Lower lobe of right lung (tissue), 2 donors: ENCODE measurements at regions not wholly inside any gene's neighbourhood (a gene's known extent, or its start where the extent isn't known, plus 50 kb on each side); places are given as distances from the start of the nearest gene placed in this dataset.
"Not testable (repeated sequence)": the region's sequence is repeated elsewhere in the genome, so short reads cannot be mapped to it uniquely, and the experiment has no call there.

Source experiments
- ATAC-seq, 2 donors: fragments of 200-7000 bp; cut with Tn5 transposase; one replicate each; pipeline ENCODE4 v1.9.1; 2020 to 2022; ENCODE audit warnings: mild to moderate bottlenecking in 2 of 2, moderate library complexity in 2 of 2
- DNase-seq: peaks from one replicate; pipeline ENCODE4 v3.0.0-alpha.2; 2020
- H3K27ac ChIP-seq: fragments of 200-600 bp; one replicate; pipeline ENCODE4 v1.8.0; 2022
- H3K27me3 ChIP-seq: fragments of 200-600 bp; one replicate; pipeline ENCODE4 v1.8.0; 2022; ENCODE audit warnings: low read depth
- H3K36me3 ChIP-seq: fragments of 200-600 bp; one replicate; pipeline ENCODE4 v1.8.0; 2022; ENCODE audit warnings: mild to moderate bottlenecking
- H3K4me1 ChIP-seq: fragments of 200-600 bp; one replicate; pipeline ENCODE4 v1.8.0; 2022
- H3K4me3 ChIP-seq: fragments of 200-600 bp; one replicate; pipeline ENCODE4 v1.8.0; 2022; ENCODE audit warnings: mild to moderate bottlenecking
- H3K9me3 ChIP-seq: fragments of 200-600 bp; one replicate; pipeline ENCODE4 v1.8.0; 2022
- intact Hi-C: fragments of 100-400 bp; cut with DNase I; formaldehyde crosslinking; loops from one replicate; pipeline ENCODE4 v1.11.0; 2022
- TF ChIP-seq, protein P1 (sequence below): fragments of 200-600 bp; IDR thresholded peaks from one replicate; pipeline ENCODE4 v1.8.0; 2022; ENCODE audit warnings: antibody characterized with exemption, mild to moderate bottlenecking
- donor health status: DM: no; HTN: yes; CAD: no; lungs with severe emphysema.

- DNase-seq (no peak), ATAC-seq (no peak)
- Histone ChIP-seq H3K4me1 (no peaks in the 10 kb centered on the region), H3K4me3 (no peak overlapping the region), H3K9me3 (no peaks in the 10 kb centered on the region), H3K36me3 (no peaks in the 10 kb centered on the region), H3K27me3 (no peaks in the 10 kb centered on the region), H3K27ac (no peak overlapping the region)
- TF ChIP-seq, protein P1, sequence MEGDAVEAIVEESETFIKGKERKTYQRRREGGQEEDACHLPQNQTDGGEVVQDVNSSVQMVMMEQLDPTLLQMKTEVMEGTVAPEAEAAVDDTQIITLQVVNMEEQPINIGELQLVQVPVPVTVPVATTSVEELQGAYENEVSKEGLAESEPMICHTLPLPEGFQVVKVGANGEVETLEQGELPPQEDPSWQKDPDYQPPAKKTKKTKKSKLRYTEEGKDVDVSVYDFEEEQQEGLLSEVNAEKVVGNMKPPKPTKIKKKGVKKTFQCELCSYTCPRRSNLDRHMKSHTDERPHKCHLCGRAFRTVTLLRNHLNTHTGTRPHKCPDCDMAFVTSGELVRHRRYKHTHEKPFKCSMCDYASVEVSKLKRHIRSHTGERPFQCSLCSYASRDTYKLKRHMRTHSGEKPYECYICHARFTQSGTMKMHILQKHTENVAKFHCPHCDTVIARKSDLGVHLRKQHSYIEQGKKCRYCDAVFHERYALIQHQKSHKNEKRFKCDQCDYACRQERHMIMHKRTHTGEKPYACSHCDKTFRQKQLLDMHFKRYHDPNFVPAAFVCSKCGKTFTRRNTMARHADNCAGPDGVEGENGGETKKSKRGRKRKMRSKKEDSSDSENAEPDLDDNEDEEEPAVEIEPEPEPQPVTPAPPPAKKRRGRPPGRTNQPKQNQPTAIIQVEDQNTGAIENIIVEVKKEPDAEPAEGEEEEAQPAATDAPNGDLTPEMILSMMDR, result no peak
- intact Hi-C loops, result no loop called here
Measured at GRCh38 chr1:74964508-74965102, 169.6 kb upstream of the LHX8 start.

DNA sequence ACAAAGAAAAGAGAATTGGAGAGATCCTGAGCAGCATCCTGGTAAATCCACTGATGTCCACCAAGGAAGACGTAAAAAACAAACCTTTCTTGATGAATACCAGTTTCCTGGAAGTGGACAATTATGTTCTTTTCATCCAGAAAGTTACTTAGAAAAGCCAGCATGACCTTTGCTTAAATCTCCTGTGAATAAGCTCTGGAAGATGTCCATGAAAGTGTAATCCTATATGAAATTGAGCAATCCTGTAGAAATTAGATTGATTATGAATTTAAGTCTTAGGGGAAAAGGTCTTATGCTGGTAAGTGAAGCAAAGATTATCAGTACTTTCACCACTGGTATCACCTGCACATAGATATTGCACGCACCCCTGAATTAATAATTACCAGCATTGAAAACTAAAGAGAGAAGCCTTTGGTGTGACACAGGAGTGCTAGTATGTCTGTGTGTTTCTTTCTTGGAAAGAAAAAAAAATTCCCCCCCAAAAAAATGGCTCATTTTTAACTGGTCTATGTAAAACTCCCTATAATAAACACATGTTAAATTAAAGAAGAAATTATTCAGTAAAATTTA lies 164.5 kb upstream of the LHX8 start:
- Histone ChIP-seq H3K4me1 (no peaks in the 10 kb centered on the region), H3K4me3 (no peak overlapping the region), H3K27ac (no peak overlapping the region), H3K36me3 (no peaks in the 10 kb centered on the region), H3K27me3 (no peaks in the 10 kb centered on the region), H3K9me3 (no peaks in the 10 kb centered on the region)
- intact Hi-C loops, result no loop called here
- no peak for ATAC-seq
- DNase-seq, result no peak
- TF ChIP-seq, protein P1, result no peak

DNA sequence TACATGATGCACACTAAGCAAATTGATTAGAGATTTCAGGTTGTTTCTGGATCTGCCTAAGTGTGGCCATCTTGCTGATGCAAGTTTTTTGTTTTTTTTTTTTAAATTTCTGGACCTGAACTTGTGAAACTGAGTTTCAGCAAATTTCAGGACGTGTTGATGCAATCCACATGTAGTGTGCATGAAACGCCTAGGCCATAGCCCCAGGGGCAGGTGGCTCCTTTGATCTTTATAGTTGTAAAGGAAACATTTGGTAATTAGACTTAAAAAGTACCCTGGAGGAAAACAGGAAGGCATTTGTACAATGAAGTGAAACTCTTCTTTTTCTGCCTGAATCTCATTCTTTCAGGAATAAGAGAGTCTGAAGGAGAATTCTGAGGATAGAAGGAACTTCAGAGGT lies 162.2 kb upstream of the LHX8 start:
- intact Hi-C loops, result no loop called here
- ATAC-seq (no peak), DNase-seq (no peak)
- Histone ChIP-seq H3K4me3 (no peak overlapping the region), H3K27ac (no peak overlapping the region), H3K9me3 (no peaks in the 10 kb centered on the region), H3K36me3 (no peaks in the 10 kb centered on the region), H3K4me1 (no peaks in the 10 kb centered on the region), H3K27me3 (no peaks in the 10 kb centered on the region)
- TF ChIP-seq, protein P1, result no peak

DNA sequence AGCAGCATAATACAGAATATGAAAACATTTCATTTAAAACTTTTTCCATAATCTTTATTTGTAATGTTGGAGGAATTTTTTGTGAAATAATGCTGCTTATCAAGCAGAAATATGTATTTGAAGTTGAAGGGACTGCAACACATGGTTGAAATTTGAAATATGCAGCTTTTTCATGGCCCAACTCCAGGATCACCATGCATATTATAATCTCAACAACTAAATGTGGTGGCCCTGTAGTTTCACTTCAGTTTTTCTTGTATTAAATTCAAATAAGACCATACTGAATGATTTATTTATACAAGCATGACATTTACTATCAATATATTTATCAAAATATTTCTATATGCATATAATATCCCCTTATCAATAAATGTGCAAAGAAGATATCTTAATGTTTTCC lies 157.7 kb upstream of the LHX8 start:
- H3K9me3 ChIP-seq, result no peaks in the 10 kb centered on the region
- ATAC-seq (no peak), DNase-seq (no peak)
- H3K27me3 ChIP-seq, result no peaks in the 10 kb centered on the region
- no peak overlapping the region for H3K27ac ChIP-seq
- no peak overlapping the region for H3K4me3 ChIP-seq
- intact Hi-C loops, result no loop called here
- no peaks in the 10 kb centered on the region for H3K36me3 ChIP-seq
- no peaks in the 10 kb centered on the region for H3K4me1 ChIP-seq
- TF ChIP-seq, protein P1, result no peak

DNA sequence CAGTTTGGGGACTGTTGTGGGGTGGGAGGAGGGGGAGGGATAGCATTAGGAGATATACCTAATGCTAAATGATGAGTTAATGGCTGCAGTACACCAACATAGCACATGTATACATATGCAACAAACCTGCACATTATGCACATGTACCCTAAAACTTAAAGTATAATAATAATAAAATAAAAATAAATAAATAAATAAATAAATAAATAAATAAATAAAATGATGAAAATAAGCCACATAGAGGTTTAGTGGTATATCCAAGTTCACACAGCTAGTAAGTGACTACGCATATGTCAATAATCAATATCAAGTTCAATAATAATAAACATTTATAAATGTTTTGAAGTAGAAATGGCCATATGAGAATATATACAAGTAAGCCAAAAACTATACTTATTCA lies 141.7 kb upstream of the LHX8 start:
- H3K36me3 ChIP-seq, H3K27ac ChIP-seq, H3K27me3 ChIP-seq, DNase-seq, ATAC-seq, H3K9me3 ChIP-seq, H3K4me3 ChIP-seq, intact Hi-C loops, H3K4me1 ChIP-seq: not testable (repeated sequence)

DNA sequence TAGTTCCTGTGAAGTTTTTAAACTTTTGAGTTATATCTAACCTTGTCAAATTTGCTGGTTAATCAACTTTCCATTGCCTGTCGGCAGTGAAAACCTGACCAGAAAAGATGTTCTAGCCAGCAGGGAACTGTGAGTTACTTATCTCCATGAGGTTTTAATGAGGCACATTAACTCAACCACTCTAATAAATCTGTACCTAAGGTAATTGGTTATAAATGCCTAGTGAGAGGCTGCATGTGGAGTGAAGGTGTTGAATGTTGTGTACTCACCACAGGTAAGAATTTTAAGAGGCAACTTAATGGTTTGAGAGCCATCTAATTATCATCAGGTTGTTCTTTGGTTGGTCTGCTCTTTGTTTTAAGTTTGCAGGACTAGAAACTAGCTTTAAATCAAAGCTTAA lies 138.4 kb upstream of the LHX8 start:
- intact Hi-C loops, result no loop called here
- ATAC-seq, result no peak
- TF ChIP-seq, protein P1, result no peak
- no peak for DNase-seq
- Histone ChIP-seq H3K4me3 (no peak overlapping the region), H3K36me3 (no peaks in the 10 kb centered on the region), H3K27ac (no peak overlapping the region), H3K27me3 (no peaks in the 10 kb centered on the region), H3K4me1 (no peaks in the 10 kb centered on the region), H3K9me3 (no peaks in the 10 kb centered on the region)
